DND-41 (cell line): ENCODE measurements at regions not wholly inside any gene's neighbourhood (a gene's known extent, or its start where the extent isn't known, plus 50 kb on each side); places are given as distances from the start of the nearest gene placed in this dataset.
"Not testable (repeated sequence)": the region's sequence is repeated elsewhere in the genome, so short reads cannot be mapped to it uniquely, and the experiment has no call there.

Experiments
- EZH2 ChIP-seq: IDR thresholded peaks from 3 replicates; pipeline ENCODE4 v1.6.1; 2012; ENCODE audit warnings: borderline replicate concordance, low read depth, mild to moderate bottlenecking, moderate library complexity, low read length, inconsistent platforms; ENCODE audit not compliant: severe bottlenecking
- TF ChIP-seq, protein P1 (sequence below): IDR thresholded peaks from 2 replicates; pipeline ENCODE4 v1.5.1; 2012; ENCODE audit warnings: borderline replicate concordance, low read length, moderate library complexity, mild to moderate bottlenecking; ENCODE audit not compliant: poor library complexity, severe bottlenecking; ENCODE audit errors: extremely low read depth

DNA sequence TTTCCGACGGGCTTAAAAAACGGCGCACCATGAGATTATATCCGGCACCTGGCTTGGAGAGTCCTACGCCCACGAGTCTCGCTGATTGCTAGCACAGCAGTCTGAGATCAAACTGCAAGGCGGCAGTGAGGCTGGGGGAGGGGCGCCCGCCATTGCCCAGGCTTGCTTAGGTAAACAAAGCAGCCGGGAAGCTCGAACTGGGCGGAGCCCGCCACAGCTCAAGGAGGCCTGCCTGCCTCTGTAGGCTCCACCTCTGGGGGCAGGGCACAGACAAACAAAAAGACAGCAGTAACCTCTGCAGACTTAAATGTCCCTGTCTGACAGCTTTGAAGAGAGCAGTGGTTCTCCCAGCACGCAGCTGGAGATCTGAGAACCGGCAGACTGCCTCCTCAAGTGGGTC, 117.5 kb upstream of the C9orf72 start:
- TF ChIP-seq, protein P1, sequence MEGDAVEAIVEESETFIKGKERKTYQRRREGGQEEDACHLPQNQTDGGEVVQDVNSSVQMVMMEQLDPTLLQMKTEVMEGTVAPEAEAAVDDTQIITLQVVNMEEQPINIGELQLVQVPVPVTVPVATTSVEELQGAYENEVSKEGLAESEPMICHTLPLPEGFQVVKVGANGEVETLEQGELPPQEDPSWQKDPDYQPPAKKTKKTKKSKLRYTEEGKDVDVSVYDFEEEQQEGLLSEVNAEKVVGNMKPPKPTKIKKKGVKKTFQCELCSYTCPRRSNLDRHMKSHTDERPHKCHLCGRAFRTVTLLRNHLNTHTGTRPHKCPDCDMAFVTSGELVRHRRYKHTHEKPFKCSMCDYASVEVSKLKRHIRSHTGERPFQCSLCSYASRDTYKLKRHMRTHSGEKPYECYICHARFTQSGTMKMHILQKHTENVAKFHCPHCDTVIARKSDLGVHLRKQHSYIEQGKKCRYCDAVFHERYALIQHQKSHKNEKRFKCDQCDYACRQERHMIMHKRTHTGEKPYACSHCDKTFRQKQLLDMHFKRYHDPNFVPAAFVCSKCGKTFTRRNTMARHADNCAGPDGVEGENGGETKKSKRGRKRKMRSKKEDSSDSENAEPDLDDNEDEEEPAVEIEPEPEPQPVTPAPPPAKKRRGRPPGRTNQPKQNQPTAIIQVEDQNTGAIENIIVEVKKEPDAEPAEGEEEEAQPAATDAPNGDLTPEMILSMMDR = not testable (repeated sequence)
- TF ChIP-seq EZH2 = not testable (repeated sequence)
